ENCODE measurements at regions not wholly inside any gene's neighbourhood (a gene's known extent, or its start where the extent isn't known, plus 50 kb on each side); places are given as distances from the start of the nearest gene placed in this dataset.

GRCh38 chr11:92018332-92018731 is 206.3 kb upstream of the FAT3 start:
- WGBS, 2 donors, result 67 to 70% methylated on average over 3 of the region's 3 CpGs
- TF ChIP-seq, protein P1, sequence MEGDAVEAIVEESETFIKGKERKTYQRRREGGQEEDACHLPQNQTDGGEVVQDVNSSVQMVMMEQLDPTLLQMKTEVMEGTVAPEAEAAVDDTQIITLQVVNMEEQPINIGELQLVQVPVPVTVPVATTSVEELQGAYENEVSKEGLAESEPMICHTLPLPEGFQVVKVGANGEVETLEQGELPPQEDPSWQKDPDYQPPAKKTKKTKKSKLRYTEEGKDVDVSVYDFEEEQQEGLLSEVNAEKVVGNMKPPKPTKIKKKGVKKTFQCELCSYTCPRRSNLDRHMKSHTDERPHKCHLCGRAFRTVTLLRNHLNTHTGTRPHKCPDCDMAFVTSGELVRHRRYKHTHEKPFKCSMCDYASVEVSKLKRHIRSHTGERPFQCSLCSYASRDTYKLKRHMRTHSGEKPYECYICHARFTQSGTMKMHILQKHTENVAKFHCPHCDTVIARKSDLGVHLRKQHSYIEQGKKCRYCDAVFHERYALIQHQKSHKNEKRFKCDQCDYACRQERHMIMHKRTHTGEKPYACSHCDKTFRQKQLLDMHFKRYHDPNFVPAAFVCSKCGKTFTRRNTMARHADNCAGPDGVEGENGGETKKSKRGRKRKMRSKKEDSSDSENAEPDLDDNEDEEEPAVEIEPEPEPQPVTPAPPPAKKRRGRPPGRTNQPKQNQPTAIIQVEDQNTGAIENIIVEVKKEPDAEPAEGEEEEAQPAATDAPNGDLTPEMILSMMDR (IDR thresholded peaks at IDR 0.05), result no peak
- no peaks in the 10 kb centered on the region for H3K27me3 ChIP-seq
- H3K27ac ChIP-seq, result no peak overlapping the region
- no peak for DNase-seq
- H3K36me3 ChIP-seq (replicated peaks in 1 of 2; ENCODE audit: insufficient read depth in 1 of 2, low read depth in 2 of 2), result no peaks in the 10 kb centered on the region
- no peak overlapping the region for H3K4me3 ChIP-seq
- no peak for ATAC-seq
- intact Hi-C loops (cut with DNase I), result no loop called here
- no peaks in the 10 kb centered on the region for H3K4me1 ChIP-seq
- no peaks in the 10 kb centered on the region for H3K9me3 ChIP-seq

DNA sequence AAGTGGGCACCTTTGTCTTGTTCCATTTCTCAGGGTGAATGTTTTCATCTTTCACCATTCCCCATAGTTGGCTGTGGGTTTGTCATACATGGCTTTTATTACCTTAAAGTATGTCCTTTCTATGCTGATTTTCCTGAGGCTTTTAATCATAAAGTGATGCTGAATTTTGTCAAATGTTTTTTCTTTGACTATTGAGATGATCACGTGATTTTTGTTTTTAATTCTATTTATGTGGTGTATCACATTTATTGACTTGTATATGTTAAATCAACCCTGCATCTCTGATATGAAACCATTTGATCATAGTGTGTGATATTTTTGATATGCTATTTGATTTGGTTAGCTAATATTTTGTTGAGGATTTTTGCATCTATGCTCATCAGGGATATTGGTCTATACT is 216.4 kb upstream of the FAT3 start:
- no peak for ATAC-seq
- no peaks in the 10 kb centered on the region for H3K36me3 ChIP-seq (replicated peaks in 1 of 2; ENCODE audit: insufficient read depth in 1 of 2, low read depth in 2 of 2)
- H3K4me3 ChIP-seq, result no peak overlapping the region
- H3K27me3 ChIP-seq, result no peaks in the 10 kb centered on the region
- no peak for DNase-seq
- H3K4me1 ChIP-seq, result no peaks in the 10 kb centered on the region
- 53% methylated on average over 1 of the region's 1 CpG for WGBS, 2 donors
- H3K9me3 ChIP-seq, result no peaks in the 10 kb centered on the region
- intact Hi-C loops (cut with DNase I), result no loop called here
- H3K27ac ChIP-seq, result no peak overlapping the region
- TF ChIP-seq POLR2A (IDR thresholded peaks at IDR 0.05), result no peak
- TF ChIP-seq, protein P1 (IDR thresholded peaks at IDR 0.05), result no peak

DNA sequence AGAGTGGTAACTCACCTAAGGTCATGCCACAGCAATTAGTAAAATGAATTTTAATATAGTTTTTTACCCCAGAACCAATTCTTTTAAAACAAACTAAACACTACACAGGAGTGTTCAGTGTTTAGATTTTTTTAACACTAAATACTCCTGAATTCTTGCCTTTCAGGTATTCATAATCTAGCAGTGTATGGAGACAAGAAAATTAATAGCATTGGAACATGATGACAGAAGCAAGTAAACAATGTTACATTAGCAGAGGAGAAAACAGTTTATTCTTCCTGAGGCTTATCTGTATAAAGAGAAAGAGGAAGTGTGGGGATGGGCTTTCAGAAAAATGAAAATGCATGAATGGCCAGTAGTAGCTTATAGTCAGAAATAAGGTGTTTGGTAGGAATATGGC is 222.1 kb upstream of the FAT3 start:
- intact Hi-C loops (cut with DNase I), result no loop called here
- H3K27ac ChIP-seq, result no peak overlapping the region
- TF ChIP-seq, protein P1 (IDR thresholded peaks at IDR 0.05), result no peak
- no peak for TF ChIP-seq POLR2A (IDR thresholded peaks at IDR 0.05)
- ATAC-seq (no peak), DNase-seq (no peak)
- no peaks in the 10 kb centered on the region for H3K9me3 ChIP-seq
- no peak overlapping the region for H3K4me3 ChIP-seq
- no peaks in the 10 kb centered on the region for H3K4me1 ChIP-seq
- no peaks in the 10 kb centered on the region for H3K27me3 ChIP-seq
- H3K36me3 ChIP-seq (replicated peaks in 1 of 2; ENCODE audit: insufficient read depth in 1 of 2, low read depth in 2 of 2), result no peaks in the 10 kb centered on the region

DNA sequence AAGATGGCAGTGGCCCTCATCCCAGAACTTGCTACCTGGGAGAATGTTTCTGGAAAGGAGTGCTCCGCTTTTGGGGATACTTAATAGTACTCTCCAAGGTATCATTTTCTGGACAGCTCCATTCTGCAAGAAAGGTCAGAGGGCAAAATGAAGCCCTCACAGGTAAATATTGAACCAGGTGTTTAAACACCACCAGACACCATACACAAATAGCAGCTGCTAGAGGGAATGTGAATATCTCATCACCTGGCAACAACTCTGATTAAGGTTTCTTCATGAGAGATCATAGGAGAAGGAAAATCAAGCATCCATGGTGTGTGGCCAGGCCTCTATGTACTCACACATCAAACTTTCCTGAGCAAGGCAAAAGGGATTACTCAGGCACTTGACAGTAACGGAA is 226.1 kb upstream of the FAT3 start:
- TF ChIP-seq, protein P1 (IDR thresholded peaks at IDR 0.05), result no peak
- TF ChIP-seq POLR2A (IDR thresholded peaks at IDR 0.05), result no peak
- Histone ChIP-seq H3K36me3 (replicated peaks in 1 of 2; ENCODE audit: insufficient read depth in 1 of 2, low read depth in 2 of 2) (no peaks in the 10 kb centered on the region), H3K27me3 (no peaks in the 10 kb centered on the region), H3K27ac (no peak overlapping the region), H3K4me3 (no peak overlapping the region), H3K4me1 (no peaks in the 10 kb centered on the region), H3K9me3 (no peaks in the 10 kb centered on the region)
- no peak for ATAC-seq
- intact Hi-C loops (cut with DNase I), result no loop called here
- no peak for DNase-seq
- WGBS, 2 donors, result 75 to 77% methylated on average over 2 of the region's 2 CpGs

DNA sequence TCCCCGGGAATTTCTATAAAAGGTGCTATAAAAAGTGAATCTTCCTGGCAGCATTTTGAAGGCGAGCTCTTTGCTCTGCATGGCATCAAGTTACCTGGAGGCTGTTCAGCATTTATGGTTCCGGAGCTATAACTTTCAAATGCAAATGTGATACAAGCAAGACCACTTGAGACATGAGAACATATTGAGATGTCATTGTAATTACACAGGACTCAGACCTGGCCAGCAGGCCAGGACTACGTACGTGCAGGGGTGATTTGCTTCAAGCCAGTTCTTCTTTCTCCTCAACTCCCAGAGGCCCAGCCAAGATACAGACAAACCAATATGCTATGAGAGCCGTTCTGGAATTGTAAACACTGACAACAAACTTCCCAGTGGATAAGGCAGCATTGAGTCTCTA is 227.4 kb upstream of the FAT3 start:
- WGBS, 2 donors, result 60 to 65% methylated on average over 6 of the region's 6 CpGs
- no peak overlapping the region for H3K27ac ChIP-seq
- ATAC-seq, result no peak
- no peaks in the 10 kb centered on the region for H3K9me3 ChIP-seq
- H3K4me1 ChIP-seq, result no peaks in the 10 kb centered on the region
- no peak for TF ChIP-seq POLR2A (IDR thresholded peaks at IDR 0.05)
- TF ChIP-seq, protein P1 (IDR thresholded peaks at IDR 0.05), result no peak
- no peaks in the 10 kb centered on the region for H3K36me3 ChIP-seq (replicated peaks in 1 of 2; ENCODE audit: insufficient read depth in 1 of 2, low read depth in 2 of 2)
- H3K4me3 ChIP-seq, result no peak overlapping the region
- intact Hi-C loops (cut with DNase I), result no loop called here
- no peaks in the 10 kb centered on the region for H3K27me3 ChIP-seq
- DNase-seq, result no peak

Measured in body of pancreas (tissue), 4 donors.